ENCODE measurements at regions not wholly inside any gene's neighbourhood (a gene's known extent, or its start where the extent isn't known, plus 50 kb on each side); places are given as distances from the start of the nearest gene placed in this dataset.

GRCh38 chrX:81900522-81900921 lies 698.6 kb downstream of the SH3BGRL start:
- TF ChIP-seq ZHX1 (conservative IDR thresholded peaks at IDR 0.05; ENCODE audit: low read length) (no peak), HDAC3 (IDR thresholded peaks at IDR 0.05; ENCODE audit: borderline replicate concordance, partially characterized antibody) (no peak), NFIX (CRISPR knock-in tag; IDR thresholded peaks at IDR 0.05; ENCODE audit: low read depth) (no peak), SPI1 (IDR thresholded peaks at IDR 0.05; ENCODE audit: borderline replicate concordance, low read depth, low read length) (no peak), ZKSCAN1 (IDR thresholded peaks at IDR 0.05; ENCODE audit: low read depth, low read length) (no peak), GATA2 (CRISPR knock-in tag; IDR thresholded peaks at IDR 0.05) (no peak)

Measured in K562 (cell line).